Suppressor macrophage treated with lipopolysaccharide for 1 hour (primary cell): ENCODE measurements at regions not wholly inside any gene's neighbourhood (a gene's known extent, or its start where the extent isn't known, plus 50 kb on each side); places are given as distances from the start of the nearest gene placed in this dataset.

Experiments
- DNase-seq, 3 donors: peaks; one replicate each; pipeline ENCODE4 v3.0.0-alpha.2; 2020 to 2022

DNA sequence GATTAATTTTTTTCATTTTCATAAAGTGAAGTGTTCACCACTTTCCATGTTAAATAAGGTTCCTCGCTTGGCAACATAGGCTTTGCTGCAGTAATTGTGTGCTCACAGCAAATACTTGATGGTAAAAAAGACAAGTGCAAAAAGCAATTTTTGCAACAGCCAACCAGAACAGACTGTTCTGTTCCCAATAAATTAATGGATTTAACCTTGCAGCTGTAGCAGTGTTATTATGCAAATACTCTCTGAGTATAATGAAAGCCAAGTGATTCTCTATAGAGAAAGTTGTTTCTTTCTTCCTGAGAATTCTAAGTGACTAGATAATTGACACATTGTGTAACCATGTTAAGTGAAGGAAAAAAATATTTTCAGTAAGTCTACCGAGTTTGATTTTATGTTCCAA, 183.7 kb upstream of the NAALADL2 start:
- no peak for DNase-seq

- no peak for DNase-seq
Observed at GRCh38 chr3:174681784-174682183, 177.3 kb upstream of the NAALADL2 start.

- no peak for DNase-seq
Observed at GRCh38 chr3:174685796-174686195, 173.3 kb upstream of the NAALADL2 start.

GRCh38 chr3:174697310-174697709, 161.8 kb upstream of the NAALADL2 start:
- no peak for DNase-seq

GRCh38 chr3:174700736-174701135, 158.4 kb upstream of the NAALADL2 start:
- DNase-seq: no peak

DNA sequence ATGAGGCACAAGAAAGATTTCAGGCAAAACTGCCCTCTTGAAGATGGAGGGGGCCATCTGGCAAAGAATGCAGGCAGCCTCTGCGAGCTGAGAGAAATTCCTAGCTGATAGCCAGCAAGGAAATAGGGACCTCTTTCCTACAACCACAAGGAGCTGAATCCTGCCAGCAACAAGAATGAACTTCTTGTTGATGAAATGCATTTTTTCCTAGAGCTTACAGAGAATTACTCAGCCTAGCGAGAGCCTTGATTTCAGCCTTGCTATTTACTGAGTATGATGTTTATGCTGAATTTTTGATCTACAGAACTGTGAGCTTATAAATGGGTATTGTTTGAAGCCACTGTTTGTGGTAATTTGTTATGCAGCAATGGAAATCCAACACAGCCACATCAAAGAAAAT, 148.5 kb upstream of the NAALADL2 start:
- no peak for DNase-seq

GRCh38 chr3:174715386-174715785, 143.7 kb upstream of the NAALADL2 start:
- no peak for DNase-seq

GRCh38 chr3:174716956-174717505, 142.1 kb upstream of the NAALADL2 start:
- no peak for DNase-seq

GRCh38 chr3:174720717-174721116, 138.4 kb upstream of the NAALADL2 start:
- no peak for DNase-seq

GRCh38 chr3:174725303-174725702, 133.8 kb upstream of the NAALADL2 start:
- DNase-seq: no peak

DNA sequence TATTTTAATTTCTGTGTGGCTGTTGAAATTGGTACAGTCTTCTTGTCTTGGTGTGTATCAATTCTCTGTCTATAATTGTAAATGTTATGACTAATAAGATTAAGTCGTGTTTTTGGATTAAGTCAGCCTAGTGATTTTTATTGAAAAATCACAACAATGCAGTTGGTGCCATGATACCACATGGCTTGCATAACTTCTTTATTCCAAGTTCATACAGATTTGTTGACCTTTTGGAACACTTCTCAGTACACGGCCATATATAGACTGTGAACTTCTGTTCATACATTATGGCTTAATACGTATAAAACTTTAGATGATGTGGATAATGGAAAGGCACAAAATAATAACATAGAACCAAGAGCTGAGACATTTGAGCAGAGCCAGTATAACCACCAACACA, 121.2 kb upstream of the NAALADL2 start:
- DNase-seq: no peak

- DNase-seq: peak in 1 of 3 donors; percentile 2
Observed at GRCh38 chr3:174749143-174749542, 110.0 kb upstream of the NAALADL2 start.

DNA sequence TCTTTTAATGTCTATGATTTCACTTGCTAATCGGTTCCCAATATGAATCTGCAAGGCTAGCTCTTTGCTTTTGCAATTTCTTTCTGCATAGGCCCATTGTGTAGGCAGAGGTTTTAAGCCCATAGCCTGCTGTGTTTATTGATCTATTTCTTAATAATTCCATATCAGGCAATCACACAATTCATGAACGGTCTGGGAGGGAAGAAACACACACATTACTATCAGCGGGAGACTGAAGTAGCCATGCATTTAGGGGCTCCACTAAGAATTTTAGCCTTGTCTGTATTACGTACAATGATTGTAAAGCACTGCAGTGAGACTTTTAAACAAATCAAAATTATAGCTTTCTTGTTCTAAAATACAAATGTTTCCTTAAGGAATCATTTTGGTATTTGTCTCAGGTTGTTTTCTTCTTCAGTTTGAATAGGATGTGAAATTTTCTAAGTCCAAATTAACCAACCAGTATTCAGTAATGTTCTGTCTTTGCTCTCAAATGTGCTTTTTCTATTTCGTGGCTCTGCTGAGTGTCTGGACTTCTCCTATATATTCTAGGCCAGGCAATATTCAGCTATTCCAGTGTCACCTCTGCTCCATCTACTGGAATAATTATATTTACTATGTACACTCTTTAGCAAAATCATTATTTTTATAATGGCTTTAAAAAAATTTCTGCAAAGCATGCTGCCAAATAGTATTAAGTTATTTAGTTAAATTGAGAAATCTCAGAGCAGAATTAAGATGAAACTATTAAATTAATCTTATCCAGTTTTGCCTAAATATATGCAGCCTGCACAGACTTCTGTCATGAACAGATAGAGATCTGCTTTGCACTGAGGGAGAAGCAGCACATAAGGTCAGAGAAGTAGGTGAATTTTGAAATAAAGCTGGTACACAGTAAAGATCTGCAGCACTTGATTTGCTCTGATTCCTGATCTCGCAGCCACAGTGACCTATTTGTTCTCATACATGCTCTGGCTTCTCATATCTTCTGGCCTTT, 103.0 kb upstream of the NAALADL2 start:
- no peak for DNase-seq

GRCh38 chr3:174758943-174759342, 100.2 kb upstream of the NAALADL2 start:
- DNase-seq: no peak

DNA sequence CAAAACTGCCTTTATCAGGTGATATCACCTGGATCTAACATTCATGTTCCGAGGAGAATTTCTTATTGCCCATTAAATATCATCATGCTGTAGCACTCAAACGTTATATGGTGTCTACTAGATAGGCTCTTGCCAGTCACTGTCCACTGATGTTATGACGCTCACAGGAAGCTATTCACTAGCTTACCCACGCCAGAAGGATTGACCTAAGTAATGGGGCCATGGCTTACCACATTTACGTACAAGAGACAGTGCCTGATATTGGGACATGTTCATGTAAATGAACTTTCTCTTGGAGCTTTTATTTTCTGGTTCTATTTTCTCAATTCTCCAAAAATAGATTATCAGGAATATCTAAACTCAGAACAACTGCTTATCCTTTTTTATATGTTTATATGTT, 91.7 kb upstream of the NAALADL2 start:
- DNase-seq: no peak

GRCh38 chr3:174767853-174768382, 91.2 kb upstream of the NAALADL2 start:
- DNase-seq: no peak

- no peak for DNase-seq
Observed at GRCh38 chr3:174769171-174769570, 90.0 kb upstream of the NAALADL2 start.

DNA sequence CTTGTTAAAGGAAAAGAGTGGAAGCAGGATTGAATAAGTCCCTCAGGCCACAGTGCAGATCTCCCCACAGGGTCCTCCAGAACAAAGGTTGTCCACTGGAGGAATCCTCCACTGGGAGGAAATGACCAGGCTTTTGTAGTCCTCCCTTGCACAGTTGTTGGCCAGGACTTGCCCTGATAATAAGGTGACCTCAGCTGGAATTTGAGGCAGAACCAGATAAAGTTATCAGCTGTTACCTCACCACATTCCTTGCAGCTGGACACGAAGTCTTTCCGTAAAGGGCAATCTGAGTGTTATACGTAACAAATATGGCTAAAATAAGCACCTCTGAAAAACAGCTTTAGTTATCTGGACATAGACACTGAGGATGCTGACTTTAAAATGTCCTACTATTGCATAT, 83.5 kb upstream of the NAALADL2 start:
- no peak for DNase-seq

GRCh38 chr3:174776123-174776522, 83.0 kb upstream of the NAALADL2 start:
- no peak for DNase-seq

GRCh38 chr3:174776636-174777035, 82.5 kb upstream of the NAALADL2 start:
- no peak for DNase-seq

DNA sequence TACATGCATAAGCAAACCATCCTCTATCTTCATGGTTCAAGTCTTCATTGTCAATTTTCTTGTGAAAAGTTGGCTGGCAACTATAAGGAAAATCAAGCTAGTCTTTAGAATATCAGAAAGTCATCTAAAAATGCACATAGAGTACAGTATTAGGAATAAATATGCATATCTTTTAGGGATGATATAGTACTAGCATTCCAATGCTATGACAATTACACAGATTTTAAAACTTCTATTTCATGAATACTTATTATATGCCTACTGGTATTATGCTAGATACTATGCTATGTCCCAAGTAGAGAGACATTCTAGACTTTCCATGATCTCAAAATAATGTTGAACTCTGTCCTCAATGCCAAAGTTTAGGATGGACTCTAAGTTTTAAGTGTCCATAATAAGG, 81.3 kb upstream of the NAALADL2 start:
- DNase-seq: no peak

DNA sequence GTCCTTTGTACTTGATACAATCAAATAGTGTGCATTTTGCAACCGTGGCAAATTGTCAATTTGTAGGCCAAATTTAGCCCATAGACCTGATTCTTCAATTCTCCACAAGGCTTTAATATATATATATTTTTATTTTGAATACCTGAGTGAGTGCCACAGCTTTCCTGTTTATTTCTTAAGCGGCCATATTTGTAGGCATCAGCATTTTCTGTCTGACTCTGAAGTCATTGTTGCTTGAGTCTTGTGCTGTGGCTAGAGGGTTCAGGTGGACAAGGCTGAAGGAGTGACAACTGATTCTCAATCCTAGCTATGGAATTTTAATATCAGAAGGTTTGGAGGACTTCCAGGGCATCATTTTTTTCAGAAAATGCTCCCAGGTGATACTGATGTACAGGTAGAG, 75.6 kb upstream of the NAALADL2 start:
- no peak for DNase-seq

GRCh38 chr3:174784206-174784934, 74.8 kb upstream of the NAALADL2 start:
- no peak for DNase-seq
